ENCODE measurements at regions not wholly inside any gene's neighbourhood (a gene's known extent, or its start where the extent isn't known, plus 50 kb on each side); places are given as distances from the start of the nearest gene placed in this dataset.

DNA sequence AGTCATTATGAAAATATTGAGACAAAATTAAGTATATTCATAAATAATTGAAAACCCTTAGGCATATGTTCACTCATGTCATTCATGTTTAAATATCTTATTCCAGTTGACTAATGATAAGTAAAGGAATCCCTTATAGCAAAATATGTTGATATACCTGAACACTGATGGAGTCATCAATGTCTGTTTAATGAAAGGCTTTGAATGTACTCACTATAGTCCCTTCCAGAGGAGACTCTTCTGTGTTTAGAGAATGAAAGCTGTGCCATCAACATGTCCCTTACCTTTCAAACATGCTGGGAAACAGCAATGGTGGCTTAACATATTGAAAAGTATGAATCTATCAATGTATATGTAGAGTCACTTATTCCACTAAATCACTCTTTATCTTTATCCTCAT is 242.9 kb downstream of the KCNJ3 start:
- intact Hi-C loops (cut with DNase I) = no loop called here
- no peak for ATAC-seq
- H3K4me3 ChIP-seq = no peak overlapping the region
- TF ChIP-seq, protein P1, sequence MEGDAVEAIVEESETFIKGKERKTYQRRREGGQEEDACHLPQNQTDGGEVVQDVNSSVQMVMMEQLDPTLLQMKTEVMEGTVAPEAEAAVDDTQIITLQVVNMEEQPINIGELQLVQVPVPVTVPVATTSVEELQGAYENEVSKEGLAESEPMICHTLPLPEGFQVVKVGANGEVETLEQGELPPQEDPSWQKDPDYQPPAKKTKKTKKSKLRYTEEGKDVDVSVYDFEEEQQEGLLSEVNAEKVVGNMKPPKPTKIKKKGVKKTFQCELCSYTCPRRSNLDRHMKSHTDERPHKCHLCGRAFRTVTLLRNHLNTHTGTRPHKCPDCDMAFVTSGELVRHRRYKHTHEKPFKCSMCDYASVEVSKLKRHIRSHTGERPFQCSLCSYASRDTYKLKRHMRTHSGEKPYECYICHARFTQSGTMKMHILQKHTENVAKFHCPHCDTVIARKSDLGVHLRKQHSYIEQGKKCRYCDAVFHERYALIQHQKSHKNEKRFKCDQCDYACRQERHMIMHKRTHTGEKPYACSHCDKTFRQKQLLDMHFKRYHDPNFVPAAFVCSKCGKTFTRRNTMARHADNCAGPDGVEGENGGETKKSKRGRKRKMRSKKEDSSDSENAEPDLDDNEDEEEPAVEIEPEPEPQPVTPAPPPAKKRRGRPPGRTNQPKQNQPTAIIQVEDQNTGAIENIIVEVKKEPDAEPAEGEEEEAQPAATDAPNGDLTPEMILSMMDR (IDR thresholded peaks at IDR 0.05) = no peak
- no peak for TF ChIP-seq POLR2A (IDR thresholded peaks at IDR 0.05)
- peaks cover 0 to 3% (median 0%) of the 10 kb centered on the region in 12 donors for H3K9me3 ChIP-seq
- DNase-seq = no peak
- no peaks in the 10 kb centered on the region for H3K27me3 ChIP-seq
- H3K36me3 ChIP-seq = no peaks in the 10 kb centered on the region
- H3K4me1 ChIP-seq = no peaks in the 10 kb centered on the region
- H3K27ac ChIP-seq = no peak overlapping the region

DNA sequence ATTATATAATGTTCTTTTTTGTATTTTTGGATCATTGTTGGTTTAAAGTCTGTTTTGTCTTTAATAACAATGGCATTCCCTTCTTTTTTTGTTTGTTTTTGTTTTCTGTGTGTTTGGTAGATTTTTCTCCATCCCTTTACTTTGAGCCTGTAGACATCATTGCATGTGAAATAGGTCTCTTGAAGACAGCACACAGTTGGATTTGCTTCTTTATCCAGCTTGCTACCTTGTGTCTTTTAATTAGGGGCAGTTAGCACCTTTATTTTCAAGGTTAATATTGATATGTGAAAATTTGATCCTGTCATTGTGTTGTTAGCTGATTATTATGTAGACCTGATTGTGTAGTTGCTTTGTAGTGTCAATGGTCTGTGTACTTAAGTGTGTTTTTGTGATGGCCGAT is 235.7 kb downstream of the KCNJ3 start:
- Histone ChIP-seq H3K9me3 (peaks cover 0 to 31% (median 10%) of the 10 kb centered on the region in 12 donors), H3K4me3 (no peak overlapping the region), H3K36me3 (no peaks in the 10 kb centered on the region), H3K27ac (no peak overlapping the region), H3K27me3 (no peaks in the 10 kb centered on the region), H3K4me1 (no peaks in the 10 kb centered on the region)
- intact Hi-C loops (cut with DNase I) = no loop called here
- TF ChIP-seq, protein P1 (IDR thresholded peaks at IDR 0.05) = no peak
- no peak for TF ChIP-seq POLR2A (IDR thresholded peaks at IDR 0.05)
- no peak for ATAC-seq
- WGBS, 4 donors = 71 to 90% (median 83%) methylated on average over 1 of the region's 1 CpG
- no peak for DNase-seq

DNA sequence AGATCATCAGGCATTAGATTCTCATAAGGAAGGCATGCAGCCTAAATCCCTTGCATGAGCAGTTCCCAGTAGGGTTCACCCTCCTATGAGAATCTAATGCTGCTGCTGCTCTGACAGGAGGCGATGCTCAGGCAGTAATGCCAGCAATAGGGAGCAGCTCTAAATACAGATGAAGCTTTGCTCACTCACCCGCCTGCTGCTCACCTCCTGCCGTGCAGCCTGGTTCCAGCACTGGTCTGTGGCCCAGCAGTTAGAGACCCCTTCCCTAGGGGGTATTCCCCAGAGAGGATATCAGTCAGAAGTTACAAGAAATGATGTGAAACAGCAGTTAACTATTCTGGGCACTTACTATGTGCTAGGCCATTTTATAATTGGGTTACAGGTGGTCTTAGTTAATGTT is 226.0 kb downstream of the KCNJ3 start:
- TF ChIP-seq POLR2A (IDR thresholded peaks at IDR 0.05) = no peak
- TF ChIP-seq, protein P1 (IDR thresholded peaks at IDR 0.05) = no peak
- no peak for DNase-seq
- no peaks in the 10 kb centered on the region for H3K27me3 ChIP-seq
- no peaks in the 10 kb centered on the region for H3K4me1 ChIP-seq
- H3K36me3 ChIP-seq = no peaks in the 10 kb centered on the region
- WGBS, 4 donors = 77 to 93% (median 90%) methylated on average over 3 of the region's 3 CpGs
- no peaks in the 10 kb centered on the region for H3K9me3 ChIP-seq
- no peak overlapping the region for H3K4me3 ChIP-seq
- ATAC-seq = no peak
- intact Hi-C loops (cut with DNase I) = no loop called here
- H3K27ac ChIP-seq = no peak overlapping the region

DNA sequence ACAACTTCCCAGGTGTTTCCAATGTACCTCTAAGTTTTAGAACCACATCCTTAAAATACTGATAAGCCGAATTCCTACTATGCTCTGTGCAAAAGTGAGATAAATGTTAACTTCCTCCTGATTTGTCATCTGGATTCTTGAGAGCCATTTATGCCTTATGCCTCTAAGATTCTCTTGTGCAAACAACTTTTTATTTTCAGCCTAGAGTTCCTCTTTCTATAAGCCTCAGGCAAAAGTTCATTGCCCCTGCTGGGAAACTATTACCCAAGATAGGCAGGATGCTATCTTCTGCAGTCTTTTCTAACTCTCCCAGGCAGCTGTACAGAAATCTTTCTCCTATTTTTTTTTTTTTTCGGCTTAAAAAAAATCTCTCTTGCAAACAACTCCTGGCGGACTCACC is 216.1 kb downstream of the KCNJ3 start:
- intact Hi-C loops (cut with DNase I) = no loop called here
- Histone ChIP-seq H3K27ac (no peak overlapping the region), H3K4me1 (no peaks in the 10 kb centered on the region), H3K27me3 (no peaks in the 10 kb centered on the region), H3K36me3 (no peaks in the 10 kb centered on the region), H3K4me3 (no peak overlapping the region), H3K9me3 (no peaks in the 10 kb centered on the region)
- TF ChIP-seq POLR2A (IDR thresholded peaks at IDR 0.05) = no peak
- TF ChIP-seq, protein P1 (IDR thresholded peaks at IDR 0.05) = no peak
- ATAC-seq (no peak), DNase-seq (no peak)
- WGBS, 4 donors = 52 to 58% (median 55%) methylated on average over 3 of the region's 3 CpGs

All from heart left ventricle (tissue), 16 donors.